IMR-90 (cell line): ENCODE measurements at regions not wholly inside any gene's neighbourhood (a gene's known extent, or its start where the extent isn't known, plus 50 kb on each side); places are given as distances from the start of the nearest gene placed in this dataset.

Experiments used
- ATAC-seq: fragments of 200-7000 bp; cut with Tn5 transposase; 2 replicates; pipeline ENCODE4 v1.9.1; 2020; ENCODE audit warnings: low read depth, mild to moderate bottlenecking, moderate library complexity
- BruUV-seq: library from RNA; stranded (reverse); fragments of 400-500 nt; replicated peaks from 2 replicates; lab custom pipeline; 2021; lab: Mats Ljungman, UMichigan
- CTCF ChIA-PET: fragments of 300-600 bp; formaldehyde crosslinking; extraction: SDS; loops from one replicate; lab custom pipeline; 2021; ENCODE audit warnings: antibody characterized with exemption; lab: Yijun Ruan, JAX
- POLR2A ChIA-PET: fragments of 300-600 bp; sonication (Branson Sonifier 250); formaldehyde crosslinking; loops from one replicate; lab custom pipeline; 2022; ENCODE audit warnings: antibody characterized with exemption; ENCODE audit not compliant: unreplicated experiment; lab: Charles Lee
- DNase-seq: peaks from one replicate; pipeline ENCODE4 v3.0.0; 2013
- H2AFZ ChIP-seq: replicated peaks from 2 replicates; pipeline ENCODE3; 2013; ENCODE audit warnings: low read length, mild to moderate bottlenecking; ENCODE audit not compliant: poor library complexity
- H2AK5ac ChIP-seq: 2 replicates; pipeline ENCODE4 v1.6.1; 2013; ENCODE audit warnings: low read depth, low read length, inconsistent platforms
- H2AK9ac ChIP-seq: replicated peaks from 2 replicates; pipeline ENCODE3; 2013; ENCODE audit warnings: mild to moderate bottlenecking, low read depth, low read length, moderate library complexity; ENCODE audit not compliant: poor library complexity
- H2BK120ac ChIP-seq: 2 replicates; pipeline ENCODE4 v1.6.1; 2013; ENCODE audit warnings: low read depth, low read length, inconsistent platforms
- H2BK15ac ChIP-seq: 3 replicates; pipeline ENCODE4 v1.6.1; 2013; ENCODE audit warnings: low read depth, low read length, inconsistent platforms
- H2BK20ac ChIP-seq: 2 replicates; pipeline ENCODE4 v1.6.1; 2013; ENCODE audit warnings: low read depth, mild to moderate bottlenecking, inconsistent platforms, low read length, moderate library complexity
- H2BK5ac ChIP-seq: 2 replicates; pipeline ENCODE4 v1.6.1; 2013; ENCODE audit warnings: mild to moderate bottlenecking, low read depth, low read length, inconsistent platforms; ENCODE audit not compliant: poor library complexity, severe bottlenecking
- H3K14ac ChIP-seq: replicated peaks from 2 replicates; pipeline ENCODE4 v1.6.1; 2013; ENCODE audit warnings: low read depth, low read length, inconsistent platforms
- H3K18ac ChIP-seq: 2 replicates; pipeline ENCODE4 v1.6.1; 2013; ENCODE audit warnings: low read depth, low read length, control low read depth
- H3K23ac ChIP-seq: 2 replicates; pipeline ENCODE4 v1.6.1; 2013; ENCODE audit warnings: low read depth, low read length, inconsistent platforms
- H3K27ac ChIP-seq: 2 replicates; pipeline ENCODE4 v1.5.1; 2013; ENCODE audit warnings: mild to moderate bottlenecking, control low read depth, low read length; ENCODE audit not compliant: insufficient read depth
- H3K27me3 ChIP-seq: 2 replicates; pipeline ENCODE4 v1.6.1; 2013; ENCODE audit warnings: low read length; ENCODE audit not compliant: control insufficient read depth, insufficient read depth
- H3K36me3 ChIP-seq: 2 replicates; pipeline ENCODE4 v1.6.1; 2013; ENCODE audit warnings: low read length, mixed read lengths; ENCODE audit not compliant: control insufficient read depth, insufficient read depth
- H3K4ac ChIP-seq: 2 replicates; pipeline ENCODE4 v1.6.1; 2013; ENCODE audit warnings: low read depth, low read length, inconsistent platforms
- H3K4me1 ChIP-seq: 2 replicates; pipeline ENCODE4 v1.6.1; 2013; ENCODE audit warnings: low read length, mixed read lengths; ENCODE audit not compliant: control insufficient read depth, insufficient read depth
- H3K4me2 ChIP-seq: 2 replicates; pipeline ENCODE4 v1.6.1; 2013; ENCODE audit warnings: low read depth, mild to moderate bottlenecking, control low read depth, low read length, moderate library complexity
- H3K4me3 ChIP-seq: 2 replicates; pipeline ENCODE4 v1.5.1; 2013; ENCODE audit warnings: low read depth, mild to moderate bottlenecking, control low read depth, low read length, moderate library complexity; ENCODE audit not compliant: insufficient read depth
- H3K56ac ChIP-seq: 2 replicates; pipeline ENCODE4 v1.6.1; 2013; ENCODE audit warnings: low read length, inconsistent platforms; ENCODE audit not compliant: insufficient read depth; ENCODE audit errors: extremely low read depth
- H3K79me1 ChIP-seq, 2 experiments: 2 replicates each; pipeline ENCODE4 v1.6.1; 2013; ENCODE audit warnings: low read length in 2 of 2, inconsistent platforms in 1 of 2, low read depth in 1 of 2
- H3K9ac ChIP-seq: 2 replicates; pipeline ENCODE4 v1.6.1; 2013; ENCODE audit warnings: low read depth, low read length, control low read depth
- H3K9me1 ChIP-seq: 2 replicates; pipeline ENCODE4 v1.6.1; 2013; ENCODE audit warnings: low read length, inconsistent platforms; ENCODE audit not compliant: insufficient read depth
- H3K9me3 ChIP-seq: 2 replicates; pipeline ENCODE4 v1.6.1; 2013; ENCODE audit warnings: low read length; ENCODE audit not compliant: control insufficient read depth, insufficient read depth
- H4K20me1 ChIP-seq: 2 replicates; pipeline ENCODE4 v1.6.1; 2013; ENCODE audit warnings: low read length, inconsistent platforms; ENCODE audit not compliant: insufficient read depth
- H4K5ac ChIP-seq: 2 replicates; pipeline ENCODE4 v1.6.1; 2013; ENCODE audit warnings: mild to moderate bottlenecking, low read depth, low read length, control low read depth
- H4K8ac ChIP-seq, 2 experiments: 2 replicates each; pipeline ENCODE4 v1.6.1; 2013; ENCODE audit warnings: low read depth in 2 of 2, low read length in 2 of 2, control low read depth in 1 of 2, inconsistent platforms in 1 of 2
- H4K91ac ChIP-seq: 2 replicates; pipeline ENCODE4 v1.6.1; 2013; ENCODE audit warnings: low read depth, low read length, inconsistent platforms; ENCODE audit not compliant: insufficient read depth
- CEBPB ChIP-seq: IDR thresholded peaks from 2 replicates; pipeline ENCODE4 v1.6.1; 2012; ENCODE audit warnings: low read depth, low read length, improper control_type of control experiment
- CHD1 ChIP-seq: IDR thresholded peaks from 2 replicates; pipeline ENCODE4 v1.6.1; 2012; ENCODE audit warnings: low read depth, low read length, improper control_type of control experiment
- FOS ChIP-seq: fragments of 150-350 bp; IDR thresholded peaks from 2 replicates; pipeline ENCODE4 v1.6.1; 2016; ENCODE audit warnings: low read depth, low read length
- MAFK ChIP-seq: IDR thresholded peaks from 2 replicates; pipeline ENCODE4 v1.6.1; 2012; ENCODE audit warnings: low read depth, low read length, improper control_type of control experiment
- MAZ ChIP-seq: IDR thresholded peaks from 2 replicates; pipeline ENCODE4 v1.6.1; 2012; ENCODE audit warnings: low read depth, mild to moderate bottlenecking, low read length, improper control_type of control experiment, moderate library complexity, borderline replicate concordance
- USF2 ChIP-seq: fragments of 150-350 bp; IDR thresholded peaks from 2 replicates; pipeline ENCODE4 v1.6.1; 2017; ENCODE audit warnings: mild to moderate bottlenecking, antibody characterized with exemption, low read length, low read depth
- dilution Hi-C: fragments of 300-500 bp; cut with HindIII; formaldehyde crosslinking; loops from one replicate; pipeline ENCODE4 v1.14.3; 2018; ENCODE audit warnings: low sequenced_read_pairs; ENCODE audit not compliant: unreplicated experiment
- in situ Hi-C: fragments of 300-500 bp; cut with MboI; formaldehyde crosslinking; loops from 3 replicates; pipeline ENCODE4 v1.14.3; 2019; ENCODE audit warnings: low sequenced_read_pairs, inconsistent platforms, mixed read lengths
- intact Hi-C: fragments of 100-400 bp; cut with micrococcal nuclease; formaldehyde crosslinking; loops from 2 replicates; pipeline ENCODE4 v1.10.0; 2022

- no peak overlapping the region for H3K23ac ChIP-seq
- TF ChIP-seq MAFK (no peak), CHD1 (no peak), USF2 (no peak), MAZ (no peak), CEBPB (no peak), FOS (no peak)
- no peak for DNase-seq
- no peak overlapping the region for H3K56ac ChIP-seq
- H4K8ac ChIP-seq = no peak overlapping the region
- no peak overlapping the region for H2BK20ac ChIP-seq
- no peaks in the 10 kb centered on the region for H3K9me1 ChIP-seq
- no peak overlapping the region for H3K18ac ChIP-seq
- H3K9ac ChIP-seq = no peak overlapping the region
- no peak overlapping the region for H2BK120ac ChIP-seq
- H2AK5ac ChIP-seq = no peak overlapping the region
- no peak overlapping the region for H2AFZ ChIP-seq
- no peak overlapping the region for H2BK15ac ChIP-seq
- H4K5ac ChIP-seq = no peak overlapping the region
- no peak overlapping the region for H2BK5ac ChIP-seq
- dilution Hi-C loops (no loop called here), in situ Hi-C loops (loop anchor here (25.0 kb wide), 2 partner anchors 1089 to 1739 kb away; partner anchors contain the start of gene CDH11), intact Hi-C loops (loop anchor here (10.0 kb wide), 1 partner anchor 482 kb away; no protein-coding TSS in a partner anchor)
- no peak overlapping the region for H3K14ac ChIP-seq
- H3K27me3 ChIP-seq = no peaks in the 10 kb centered on the region
- no peaks in the 10 kb centered on the region for H3K9me3 ChIP-seq
- no peak for ATAC-seq
- no peaks in the 10 kb centered on the region for H3K79me1 ChIP-seq
- ChIA-PET POLR2A (no interaction called here), CTCF (no interaction called here)
- no peaks in the 10 kb centered on the region for H4K20me1 ChIP-seq
- no peaks in the 10 kb centered on the region for H3K36me3 ChIP-seq
- no peaks in the 10 kb centered on the region for H3K4me1 ChIP-seq
- no peak overlapping the region for H3K4me3 ChIP-seq
- H3K4me2 ChIP-seq = no peak overlapping the region
- H3K27ac ChIP-seq = no peak overlapping the region
- H4K91ac ChIP-seq = no peak overlapping the region
- no TSS peak for BruUV-seq
- no peak overlapping the region for H2AK9ac ChIP-seq
- no peak overlapping the region for H3K4ac ChIP-seq
These were observed 1336.6 kb upstream of the CDH8 start for GRCh38 chr16:63372815-63373214.
